H1 (cell line): ENCODE measurements at regions not wholly inside any gene's neighbourhood (a gene's known extent, or its start where the extent isn't known, plus 50 kb on each side); places are given as distances from the start of the nearest gene placed in this dataset.

ENCODE experiments used
- HDAC2 ChIP-seq, 2 experiments: fragments of 300-600 bp in 1 of 2; sonication (generic) in 1 of 2; IDR thresholded peaks; 2 replicates each; pipeline ENCODE4 v1.6.1; 2011 to 2012; ENCODE audit warnings: low read depth in 2 of 2, low read length in 2 of 2, mild to moderate bottlenecking in 2 of 2, moderate library complexity in 2 of 2, borderline replicate concordance in 1 of 2, inconsistent platforms in 1 of 2
- JUND ChIP-seq: IDR thresholded peaks from 2 replicates; pipeline ENCODE4 v1.6.1; 2011; ENCODE audit warnings: mild to moderate bottlenecking, improper control_type of control experiment, low read length
- POU5F1 ChIP-seq: IDR thresholded peaks from 2 replicates; pipeline ENCODE4 v1.6.1; 2011; ENCODE audit warnings: low read depth, mild to moderate bottlenecking, low read length, moderate library complexity
- YY1 ChIP-seq: IDR thresholded peaks from 2 replicates; pipeline ENCODE4 v1.6.1; 2011; ENCODE audit warnings: low read depth, mild to moderate bottlenecking, low read length
- TF ChIP-seq, protein P1 (sequence below): fragments of 300-600 bp; sonication (generic); IDR thresholded peaks from 2 replicates; pipeline ENCODE4 v1.7.1; 2012; ENCODE audit warnings: low read length, moderate library complexity, mild to moderate bottlenecking, inconsistent platforms; ENCODE audit not compliant: insufficient replicate concordance

DNA sequence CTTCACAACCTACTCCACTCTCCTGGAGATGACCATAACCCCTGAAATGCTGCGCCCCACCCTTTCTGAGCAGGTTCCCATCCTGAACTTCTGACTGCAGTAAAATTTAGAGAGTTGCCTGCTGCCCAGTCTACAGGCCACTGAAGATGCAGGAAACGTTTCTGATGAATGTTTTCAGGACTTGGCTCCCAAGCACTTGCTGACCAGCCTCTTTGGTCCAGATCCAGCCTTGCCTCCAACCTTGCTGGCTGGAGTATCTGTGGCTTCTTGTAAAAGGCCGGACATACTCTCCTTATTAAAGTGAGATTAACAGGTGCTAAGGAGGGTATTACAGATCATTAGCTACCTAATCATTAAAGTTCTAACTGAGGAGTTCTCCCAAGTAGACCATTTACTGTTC is 70.3 kb upstream of the STXBP6 start (continued):
- TF ChIP-seq, protein P1, sequence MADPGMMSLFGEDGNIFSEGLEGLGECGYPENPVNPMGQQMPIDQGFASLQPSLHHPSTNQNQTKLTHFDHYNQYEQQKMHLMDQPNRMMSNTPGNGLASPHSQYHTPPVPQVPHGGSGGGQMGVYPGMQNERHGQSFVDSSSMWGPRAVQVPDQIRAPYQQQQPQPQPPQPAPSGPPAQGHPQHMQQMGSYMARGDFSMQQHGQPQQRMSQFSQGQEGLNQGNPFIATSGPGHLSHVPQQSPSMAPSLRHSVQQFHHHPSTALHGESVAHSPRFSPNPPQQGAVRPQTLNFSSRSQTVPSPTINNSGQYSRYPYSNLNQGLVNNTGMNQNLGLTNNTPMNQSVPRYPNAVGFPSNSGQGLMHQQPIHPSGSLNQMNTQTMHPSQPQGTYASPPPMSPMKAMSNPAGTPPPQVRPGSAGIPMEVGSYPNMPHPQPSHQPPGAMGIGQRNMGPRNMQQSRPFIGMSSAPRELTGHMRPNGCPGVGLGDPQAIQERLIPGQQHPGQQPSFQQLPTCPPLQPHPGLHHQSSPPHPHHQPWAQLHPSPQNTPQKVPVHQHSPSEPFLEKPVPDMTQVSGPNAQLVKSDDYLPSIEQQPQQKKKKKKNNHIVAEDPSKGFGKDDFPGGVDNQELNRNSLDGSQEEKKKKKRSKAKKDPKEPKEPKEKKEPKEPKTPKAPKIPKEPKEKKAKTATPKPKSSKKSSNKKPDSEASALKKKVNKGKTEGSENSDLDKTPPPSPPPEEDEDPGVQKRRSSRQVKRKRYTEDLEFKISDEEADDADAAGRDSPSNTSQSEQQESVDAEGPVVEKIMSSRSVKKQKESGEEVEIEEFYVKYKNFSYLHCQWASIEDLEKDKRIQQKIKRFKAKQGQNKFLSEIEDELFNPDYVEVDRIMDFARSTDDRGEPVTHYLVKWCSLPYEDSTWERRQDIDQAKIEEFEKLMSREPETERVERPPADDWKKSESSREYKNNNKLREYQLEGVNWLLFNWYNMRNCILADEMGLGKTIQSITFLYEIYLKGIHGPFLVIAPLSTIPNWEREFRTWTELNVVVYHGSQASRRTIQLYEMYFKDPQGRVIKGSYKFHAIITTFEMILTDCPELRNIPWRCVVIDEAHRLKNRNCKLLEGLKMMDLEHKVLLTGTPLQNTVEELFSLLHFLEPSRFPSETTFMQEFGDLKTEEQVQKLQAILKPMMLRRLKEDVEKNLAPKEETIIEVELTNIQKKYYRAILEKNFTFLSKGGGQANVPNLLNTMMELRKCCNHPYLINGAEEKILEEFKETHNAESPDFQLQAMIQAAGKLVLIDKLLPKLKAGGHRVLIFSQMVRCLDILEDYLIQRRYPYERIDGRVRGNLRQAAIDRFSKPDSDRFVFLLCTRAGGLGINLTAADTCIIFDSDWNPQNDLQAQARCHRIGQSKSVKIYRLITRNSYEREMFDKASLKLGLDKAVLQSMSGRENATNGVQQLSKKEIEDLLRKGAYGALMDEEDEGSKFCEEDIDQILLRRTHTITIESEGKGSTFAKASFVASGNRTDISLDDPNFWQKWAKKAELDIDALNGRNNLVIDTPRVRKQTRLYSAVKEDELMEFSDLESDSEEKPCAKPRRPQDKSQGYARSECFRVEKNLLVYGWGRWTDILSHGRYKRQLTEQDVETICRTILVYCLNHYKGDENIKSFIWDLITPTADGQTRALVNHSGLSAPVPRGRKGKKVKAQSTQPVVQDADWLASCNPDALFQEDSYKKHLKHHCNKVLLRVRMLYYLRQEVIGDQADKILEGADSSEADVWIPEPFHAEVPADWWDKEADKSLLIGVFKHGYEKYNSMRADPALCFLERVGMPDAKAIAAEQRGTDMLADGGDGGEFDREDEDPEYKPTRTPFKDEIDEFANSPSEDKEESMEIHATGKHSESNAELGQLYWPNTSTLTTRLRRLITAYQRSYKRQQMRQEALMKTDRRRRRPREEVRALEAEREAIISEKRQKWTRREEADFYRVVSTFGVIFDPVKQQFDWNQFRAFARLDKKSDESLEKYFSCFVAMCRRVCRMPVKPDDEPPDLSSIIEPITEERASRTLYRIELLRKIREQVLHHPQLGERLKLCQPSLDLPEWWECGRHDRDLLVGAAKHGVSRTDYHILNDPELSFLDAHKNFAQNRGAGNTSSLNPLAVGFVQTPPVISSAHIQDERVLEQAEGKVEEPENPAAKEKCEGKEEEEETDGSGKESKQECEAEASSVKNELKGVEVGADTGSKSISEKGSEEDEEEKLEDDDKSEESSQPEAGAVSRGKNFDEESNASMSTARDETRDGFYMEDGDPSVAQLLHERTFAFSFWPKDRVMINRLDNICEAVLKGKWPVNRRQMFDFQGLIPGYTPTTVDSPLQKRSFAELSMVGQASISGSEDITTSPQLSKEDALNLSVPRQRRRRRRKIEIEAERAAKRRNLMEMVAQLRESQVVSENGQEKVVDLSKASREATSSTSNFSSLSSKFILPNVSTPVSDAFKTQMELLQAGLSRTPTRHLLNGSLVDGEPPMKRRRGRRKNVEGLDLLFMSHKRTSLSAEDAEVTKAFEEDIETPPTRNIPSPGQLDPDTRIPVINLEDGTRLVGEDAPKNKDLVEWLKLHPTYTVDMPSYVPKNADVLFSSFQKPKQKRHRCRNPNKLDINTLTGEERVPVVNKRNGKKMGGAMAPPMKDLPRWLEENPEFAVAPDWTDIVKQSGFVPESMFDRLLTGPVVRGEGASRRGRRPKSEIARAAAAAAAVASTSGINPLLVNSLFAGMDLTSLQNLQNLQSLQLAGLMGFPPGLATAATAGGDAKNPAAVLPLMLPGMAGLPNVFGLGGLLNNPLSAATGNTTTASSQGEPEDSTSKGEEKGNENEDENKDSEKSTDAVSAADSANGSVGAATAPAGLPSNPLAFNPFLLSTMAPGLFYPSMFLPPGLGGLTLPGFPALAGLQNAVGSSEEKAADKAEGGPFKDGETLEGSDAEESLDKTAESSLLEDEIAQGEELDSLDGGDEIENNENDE, result no peak
- no peak for TF ChIP-seq POU5F1
- no peak for TF ChIP-seq HDAC2 (IDR thresholded peaks at IDR 0.05; ENCODE audit: borderline replicate concordance in 1 of 2, low read depth in 2 of 2, low read length in 2 of 2)
- no peak for TF ChIP-seq YY1
- no peak for TF ChIP-seq JUND
